Ascending aorta (tissue), 2 donors: ENCODE measurements at regions not wholly inside any gene's neighbourhood (a gene's known extent, or its start where the extent isn't known, plus 50 kb on each side); places are given as distances from the start of the nearest gene placed in this dataset.
"Not testable (repeated sequence)": the region's sequence is repeated elsewhere in the genome, so short reads cannot be mapped to it uniquely, and the experiment has no call there.

Experiments used
- DNase-seq, 2 donors: peaks; one replicate each; pipeline ENCODE4 v3.0.0-alpha.2; 2019; ENCODE audit warnings: low spot score in 2 of 2
- H3K27ac ChIP-seq, 2 donors: fragments of 200-600 bp; sonication (generic); one replicate each; pipeline ENCODE4 v1.5.1; 2016 to 2017; ENCODE audit warnings: mild to moderate bottlenecking in 1 of 2
- H3K27me3 ChIP-seq: fragments of 200-600 bp; sonication (generic); one replicate; pipeline ENCODE4 v1.5.1; 2017
- H3K36me3 ChIP-seq, 2 donors: fragments of 200-600 bp; sonication (generic); one replicate each; pipeline ENCODE4 v1.5.1; 2016
- H3K4me1 ChIP-seq, 2 donors: fragments of 200-600 bp; sonication (generic); one replicate each; pipeline ENCODE4 v1.5.1; 2016 to 2017; ENCODE audit warnings: mild to moderate bottlenecking in 1 of 2
- H3K4me3 ChIP-seq, 2 donors: fragments of 200-600 bp; sonication (generic); one replicate each; pipeline ENCODE4 v1.5.1; 2016 to 2017; ENCODE audit warnings: mild to moderate bottlenecking in 1 of 2
- H3K9me3 ChIP-seq, 2 donors: fragments of 200-600 bp; sonication (generic); one replicate each; pipeline ENCODE4 v1.5.1; 2016
- intact Hi-C: fragments of 100-400 bp; cut with DNase I; formaldehyde crosslinking; loops from one replicate; pipeline ENCODE4 v1.15.1; 2023

DNA sequence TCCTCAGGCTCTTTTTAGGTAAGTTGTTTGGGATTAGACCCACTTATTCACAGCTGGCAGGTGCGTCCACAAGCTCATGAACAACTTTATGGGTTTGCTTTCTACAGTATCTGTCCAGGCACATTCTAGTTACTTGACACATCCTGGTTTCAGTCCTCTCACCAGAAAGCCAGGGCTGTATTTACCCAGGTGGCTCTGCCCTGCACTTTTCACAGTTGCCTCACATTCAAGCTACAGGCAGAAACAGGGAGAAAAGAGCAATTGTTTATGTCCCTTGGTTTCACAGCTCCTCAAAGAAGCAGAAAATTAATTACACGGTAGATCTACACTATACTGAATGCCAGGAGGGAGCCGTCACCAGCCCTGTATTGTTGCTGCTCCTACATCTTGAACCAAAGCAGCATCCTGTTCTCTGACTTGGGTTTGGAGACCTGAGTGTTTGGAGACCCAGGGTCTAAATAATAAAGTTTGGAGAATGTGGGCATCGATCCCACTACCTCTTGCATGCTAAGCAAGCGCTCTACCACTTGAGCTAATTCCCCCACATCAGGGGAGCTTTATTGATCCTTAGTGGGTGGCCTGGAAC lies 159.2 kb upstream of the ZNF322 start:
- H3K36me3 ChIP-seq, DNase-seq, intact Hi-C loops: not testable (repeated sequence)

DNA sequence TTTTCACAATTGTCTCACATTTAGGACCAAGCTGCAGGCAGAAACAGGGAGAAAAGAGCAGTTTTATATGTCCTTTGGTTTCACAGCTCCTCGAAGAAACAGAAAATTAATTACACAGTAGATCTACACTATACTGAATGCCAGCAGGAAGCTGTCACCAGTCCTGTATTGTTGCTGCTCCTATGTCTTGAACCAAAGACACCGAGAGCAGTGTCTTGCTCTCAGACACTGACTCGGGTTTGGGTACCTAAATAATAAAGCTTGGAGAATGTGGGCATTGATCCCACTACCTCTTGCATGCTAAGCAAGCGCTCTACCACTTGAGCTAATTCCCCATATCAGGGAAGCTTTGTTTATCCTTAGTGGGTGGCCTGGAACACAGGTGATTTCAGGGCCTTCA lies 168.4 kb upstream of the ZNF322 start:
- H3K27me3 ChIP-seq, H3K36me3 ChIP-seq, H3K4me3 ChIP-seq, intact Hi-C loops, H3K27ac ChIP-seq, H3K4me1 ChIP-seq, DNase-seq, H3K9me3 ChIP-seq: not testable (repeated sequence)

More for the DNA sequence above, 159.2 kb upstream of the ZNF322 start:
- H3K9me3 ChIP-seq, H3K4me3 ChIP-seq, H3K4me1 ChIP-seq, H3K27me3 ChIP-seq, H3K27ac ChIP-seq: not testable (repeated sequence)

DNA sequence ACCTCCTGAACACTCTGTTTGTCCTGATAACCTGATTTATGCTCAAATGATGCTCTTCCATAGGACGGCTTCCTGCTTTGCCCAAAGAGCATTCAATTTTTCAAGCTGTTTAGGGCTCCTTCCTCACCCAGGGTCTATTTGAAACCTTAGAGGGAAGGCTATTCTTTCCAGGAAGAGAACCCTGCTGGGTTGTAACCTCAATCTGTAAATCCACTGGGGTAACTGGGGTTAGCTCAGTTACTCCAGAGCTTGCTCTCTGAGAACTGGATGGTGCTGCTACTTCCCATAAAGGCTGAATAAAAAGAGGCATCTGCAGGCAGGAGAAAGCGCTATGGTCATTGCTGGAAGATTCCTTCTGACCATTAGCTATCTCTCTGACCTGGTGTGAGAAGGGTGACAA lies 169.9 kb upstream of the ZNF322 start:
- intact Hi-C loops, H3K27me3 ChIP-seq, H3K4me1 ChIP-seq, H3K9me3 ChIP-seq, H3K36me3 ChIP-seq, DNase-seq, H3K27ac ChIP-seq, H3K4me3 ChIP-seq: not testable (repeated sequence)

DNA sequence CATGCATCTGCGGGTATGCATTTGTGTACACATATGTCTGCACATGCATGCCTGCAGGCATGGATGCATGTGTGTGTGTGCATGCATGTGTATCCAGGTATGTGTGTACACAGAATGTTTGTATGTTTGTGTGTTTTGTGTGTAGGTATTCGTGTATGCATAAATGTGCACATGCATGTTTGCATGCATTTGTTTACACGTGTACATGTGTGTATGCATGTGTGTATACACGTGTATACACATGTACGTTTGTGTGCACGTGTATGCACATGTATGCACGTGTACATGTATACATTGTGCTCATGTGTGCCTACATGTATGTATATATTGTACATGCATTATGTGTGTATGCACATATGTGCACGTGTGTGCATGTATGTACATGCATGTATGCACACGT lies 171.4 kb upstream of the ZNF322 start:
- H3K9me3 ChIP-seq, H3K27me3 ChIP-seq, H3K4me3 ChIP-seq, intact Hi-C loops, H3K4me1 ChIP-seq, H3K36me3 ChIP-seq, H3K27ac ChIP-seq, DNase-seq: not testable (repeated sequence)

DNA sequence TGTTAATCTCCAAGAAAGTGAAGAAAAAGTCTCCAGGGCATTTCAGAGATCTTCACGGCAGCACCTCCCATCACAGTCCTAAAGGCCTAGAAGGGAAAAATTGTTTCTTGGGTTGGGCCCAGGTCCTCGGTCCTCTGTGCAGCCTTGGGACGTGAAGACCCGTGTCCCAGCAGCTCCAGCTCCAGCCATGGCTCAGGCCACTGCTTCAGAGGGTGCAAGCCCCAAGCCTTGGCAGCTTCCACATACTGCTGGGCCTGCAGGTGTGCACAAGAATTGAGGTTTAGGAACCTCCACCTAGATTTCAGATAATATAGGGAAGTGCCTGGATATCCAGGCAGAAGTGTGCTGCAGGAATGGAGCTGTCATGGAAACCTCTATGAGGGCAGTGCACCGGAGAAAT lies 176.2 kb upstream of the ZNF322 start:
- intact Hi-C loops, H3K9me3 ChIP-seq, H3K36me3 ChIP-seq, H3K4me3 ChIP-seq, H3K27me3 ChIP-seq, H3K4me1 ChIP-seq, DNase-seq, H3K27ac ChIP-seq: not testable (repeated sequence)

DNA sequence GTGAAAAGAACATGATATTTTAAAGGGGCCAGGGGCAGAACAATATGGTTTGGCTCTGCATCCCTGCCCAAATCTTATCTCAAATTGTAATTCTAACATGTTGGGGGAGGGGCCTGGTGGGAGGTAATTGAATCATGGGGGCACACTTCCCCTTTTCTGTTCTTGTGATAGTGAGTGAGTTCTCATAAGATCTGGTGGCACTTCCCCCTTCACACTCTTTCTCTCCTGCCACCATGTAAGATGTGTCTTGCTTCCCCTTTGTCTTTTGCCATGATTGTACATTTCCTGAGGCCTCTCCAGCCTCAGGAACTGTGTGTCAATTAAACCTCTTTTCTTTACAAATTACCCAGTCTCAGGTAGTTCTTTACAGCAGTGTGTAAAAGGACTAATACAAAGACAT lies 177.1 kb upstream of the ZNF322 start:
- H3K4me1 ChIP-seq, H3K27me3 ChIP-seq, H3K9me3 ChIP-seq, H3K36me3 ChIP-seq, H3K27ac ChIP-seq, H3K4me3 ChIP-seq, DNase-seq, intact Hi-C loops: not testable (repeated sequence)

DNA sequence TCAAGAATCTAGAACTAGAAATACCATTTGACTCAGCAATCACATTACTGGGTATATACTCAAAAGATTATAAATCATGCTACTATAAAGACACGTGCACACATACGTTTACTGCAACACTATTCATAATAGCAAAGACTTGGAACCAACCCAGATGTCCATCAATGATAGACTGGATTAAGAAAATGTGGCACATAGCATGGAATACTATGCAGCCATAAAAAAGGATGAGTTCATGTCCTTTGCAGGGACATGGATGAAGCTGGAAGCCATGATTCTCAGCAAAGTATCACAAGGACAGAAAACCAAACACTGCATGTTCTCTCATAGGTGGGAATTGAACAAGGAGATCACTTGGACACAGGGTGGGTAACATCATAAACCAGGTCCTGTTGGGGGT lies 185.3 kb upstream of the ZNF322 start:
- H3K9me3 ChIP-seq, intact Hi-C loops, H3K27me3 ChIP-seq, H3K4me1 ChIP-seq, H3K4me3 ChIP-seq, H3K27ac ChIP-seq, DNase-seq, H3K36me3 ChIP-seq: not testable (repeated sequence)

DNA sequence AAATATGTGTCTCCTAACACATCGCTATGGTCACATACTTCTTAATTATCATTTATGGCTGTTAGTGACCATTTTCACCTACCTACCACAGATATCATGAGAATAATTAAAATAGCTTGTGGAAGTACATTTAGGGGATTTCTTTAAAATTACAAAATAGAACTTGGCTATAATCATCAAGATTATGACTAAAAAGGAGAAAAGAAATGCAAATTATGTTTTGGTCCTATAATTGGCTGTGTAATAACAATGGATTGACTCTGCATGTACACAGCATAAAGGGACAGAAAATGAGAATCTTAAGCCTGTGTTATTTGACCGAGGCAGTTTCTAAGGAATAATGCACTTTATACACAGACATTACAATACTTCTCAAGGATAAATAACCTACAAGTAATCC lies 197.7 kb upstream of the ZNF322 start:
- H3K4me3 ChIP-seq, H3K9me3 ChIP-seq, H3K27me3 ChIP-seq, H3K27ac ChIP-seq, H3K4me1 ChIP-seq, DNase-seq, H3K36me3 ChIP-seq, intact Hi-C loops: not testable (repeated sequence)

DNA sequence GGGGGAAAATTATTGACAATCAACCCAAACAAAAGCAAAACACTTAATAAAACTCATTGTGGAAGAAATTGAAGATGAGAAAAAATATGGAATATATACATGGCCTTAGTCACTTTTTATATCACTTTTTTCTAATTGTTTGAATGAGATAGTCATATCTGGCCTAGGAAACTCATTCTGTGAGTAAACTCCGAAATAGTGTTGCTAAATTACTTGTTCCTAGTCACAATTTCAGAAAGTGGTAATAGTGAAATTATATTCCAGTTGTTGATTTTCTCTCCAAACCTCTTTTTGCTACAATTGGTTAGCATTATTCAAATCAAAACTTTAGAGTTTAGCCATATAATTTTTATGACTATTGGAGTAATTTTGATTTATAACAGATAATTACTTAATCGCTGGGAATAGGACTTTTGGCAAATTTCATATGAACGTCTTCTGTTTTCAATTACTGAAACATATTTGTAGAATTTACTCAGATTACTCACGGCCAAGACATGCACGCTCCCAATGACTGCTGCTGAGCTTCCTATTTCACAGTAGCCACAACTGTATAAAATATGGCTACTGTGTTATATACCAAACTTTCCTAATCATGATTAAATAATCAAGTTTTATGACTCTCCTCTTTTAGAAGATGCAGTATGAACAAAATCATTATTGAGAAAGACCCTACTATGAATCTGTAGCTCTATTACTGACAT lies 199.7 kb upstream of the ZNF322 start:
- intact Hi-C loops, H3K4me1 ChIP-seq, H3K27ac ChIP-seq, H3K27me3 ChIP-seq, H3K4me3 ChIP-seq, H3K36me3 ChIP-seq, DNase-seq, H3K9me3 ChIP-seq: not testable (repeated sequence)

DNA sequence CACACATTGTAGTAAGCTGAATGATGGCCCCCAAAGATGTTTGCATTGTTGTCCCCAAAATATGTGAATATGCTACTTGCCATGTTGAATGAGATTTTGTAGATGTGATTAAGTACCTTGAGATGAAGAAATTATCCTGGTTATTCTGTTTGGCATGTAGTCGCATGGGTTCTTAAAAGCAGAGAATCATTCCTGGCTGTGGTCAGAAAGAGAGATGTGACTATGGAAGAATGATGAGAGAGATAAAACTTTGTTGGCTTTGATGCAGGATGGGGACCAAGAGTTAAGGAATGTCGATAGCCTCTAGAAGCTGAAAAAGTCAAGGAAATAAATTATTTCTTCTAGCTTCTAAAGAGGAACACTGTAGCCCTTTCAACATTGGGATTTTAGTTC lies 200.2 kb upstream of the ZNF322 start:
- H3K4me1 ChIP-seq, H3K36me3 ChIP-seq, H3K27me3 ChIP-seq, DNase-seq, H3K27ac ChIP-seq, intact Hi-C loops, H3K4me3 ChIP-seq, H3K9me3 ChIP-seq: not testable (repeated sequence)

DNA sequence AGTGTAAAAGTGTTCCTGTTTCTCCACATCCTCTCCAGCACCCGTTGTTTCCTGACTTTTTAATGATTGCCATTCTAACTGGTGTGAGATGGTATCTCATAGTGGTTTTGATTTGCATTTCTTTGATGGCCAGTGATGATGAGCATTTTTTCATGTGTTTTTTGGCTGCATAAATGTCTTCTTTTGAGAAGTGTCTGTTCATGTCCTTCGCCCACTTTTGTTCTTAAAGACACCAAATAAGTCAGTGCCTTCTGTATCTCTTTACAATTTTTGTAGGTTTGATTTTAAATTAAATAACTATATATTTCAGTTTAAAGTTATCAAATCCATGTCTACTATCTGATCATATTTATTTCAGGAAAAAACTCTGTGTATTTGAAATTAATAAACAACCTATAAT lies 202.4 kb upstream of the ZNF322 start:
- H3K36me3 ChIP-seq, H3K27ac ChIP-seq, H3K4me3 ChIP-seq, H3K4me1 ChIP-seq, intact Hi-C loops, DNase-seq, H3K9me3 ChIP-seq, H3K27me3 ChIP-seq: not testable (repeated sequence)

DNA sequence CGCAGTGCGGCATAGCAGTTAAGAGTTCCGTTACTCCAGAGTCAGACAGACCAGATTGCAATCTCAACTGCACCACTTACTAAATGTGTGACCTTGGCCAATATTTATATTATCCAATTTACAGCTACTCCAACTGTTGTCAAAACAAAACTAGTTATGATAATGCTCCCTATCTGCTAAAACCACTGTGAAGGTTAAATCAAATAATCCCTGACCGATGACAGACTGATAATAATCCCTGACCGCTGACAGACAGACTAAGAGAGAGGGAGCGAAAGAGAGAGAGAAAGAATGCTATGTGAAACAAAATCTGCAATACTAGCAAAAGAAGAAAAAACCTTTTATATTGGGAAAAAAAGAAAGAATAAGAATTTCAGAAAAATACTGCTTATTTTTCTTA lies 204.1 kb upstream of the ZNF322 start:
- H3K27ac ChIP-seq, H3K27me3 ChIP-seq, DNase-seq, H3K36me3 ChIP-seq, H3K9me3 ChIP-seq, intact Hi-C loops, H3K4me1 ChIP-seq, H3K4me3 ChIP-seq: not testable (repeated sequence)

DNA sequence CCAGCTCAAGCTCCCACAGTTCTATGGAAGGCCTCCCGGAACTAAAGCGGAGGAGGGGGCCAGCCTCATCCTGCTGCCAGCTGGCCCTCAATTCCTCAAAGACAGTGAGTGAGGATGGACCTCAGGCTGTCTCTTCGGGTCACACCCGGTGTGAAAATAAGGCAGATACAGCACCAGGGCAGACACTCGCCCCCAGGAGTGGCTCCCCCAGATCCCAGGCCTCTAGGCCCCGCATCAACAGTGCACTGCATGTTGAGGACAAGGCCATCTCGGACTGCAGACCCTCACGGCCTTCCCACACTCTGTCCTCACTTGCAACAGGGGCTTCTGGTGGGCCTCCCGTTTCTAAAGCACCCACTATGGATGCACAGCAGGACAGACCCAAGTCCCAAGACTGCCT lies 239.2 kb upstream of the ZNF322 start:
- H3K27me3 ChIP-seq, H3K27ac ChIP-seq, H3K36me3 ChIP-seq, DNase-seq, H3K4me3 ChIP-seq, H3K9me3 ChIP-seq, intact Hi-C loops, H3K4me1 ChIP-seq: not testable (repeated sequence)

DNA sequence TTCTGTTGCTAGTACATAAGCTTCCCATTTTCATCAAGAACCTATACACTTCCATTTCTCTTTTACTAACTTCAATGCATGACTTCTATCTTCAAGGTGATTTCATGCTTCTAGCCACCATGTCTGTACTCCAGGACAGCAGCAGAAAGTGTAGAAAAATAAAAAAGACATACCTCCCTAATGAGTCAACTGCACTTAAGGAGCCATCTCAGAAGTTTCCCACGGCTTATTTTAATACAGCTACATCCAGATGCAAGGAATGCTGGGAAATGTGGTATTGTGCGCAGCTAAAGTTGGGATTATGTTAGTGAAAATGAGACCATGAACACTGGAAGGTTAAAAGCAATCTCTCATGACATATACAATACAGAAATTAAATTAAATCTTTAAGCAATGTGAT lies 264.7 kb upstream of the ZNF322 start:
- H3K9me3 ChIP-seq, H3K36me3 ChIP-seq, H3K27me3 ChIP-seq, intact Hi-C loops, H3K4me3 ChIP-seq, DNase-seq, H3K27ac ChIP-seq, H3K4me1 ChIP-seq: not testable (repeated sequence)

DNA sequence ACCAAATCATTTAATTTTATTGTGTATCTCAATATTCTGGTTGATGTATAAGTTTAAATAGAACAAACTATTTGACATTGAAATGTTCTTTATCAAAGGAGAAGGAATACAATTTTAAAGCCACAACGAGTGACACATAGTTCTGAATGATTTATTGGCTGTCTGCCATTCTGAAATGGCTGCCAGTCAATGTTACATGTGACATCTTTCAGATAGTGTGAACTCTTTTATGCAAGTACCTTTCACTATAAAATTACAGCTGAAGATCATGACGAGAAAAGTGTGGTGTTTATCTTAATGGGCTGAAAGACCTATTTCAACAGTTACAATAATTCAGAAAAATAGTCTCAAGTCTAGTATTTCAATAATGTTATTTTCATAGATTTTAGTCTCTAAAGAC lies 268.6 kb upstream of the ZNF322 start:
- H3K4me3 ChIP-seq, H3K9me3 ChIP-seq, intact Hi-C loops, H3K4me1 ChIP-seq, H3K36me3 ChIP-seq, H3K27ac ChIP-seq, H3K27me3 ChIP-seq, DNase-seq: not testable (repeated sequence)
